ENCODE measurements at regions not wholly inside any gene's neighbourhood (a gene's known extent, or its start where the extent isn't known, plus 50 kb on each side); places are given as distances from the start of the nearest gene placed in this dataset.

DNA sequence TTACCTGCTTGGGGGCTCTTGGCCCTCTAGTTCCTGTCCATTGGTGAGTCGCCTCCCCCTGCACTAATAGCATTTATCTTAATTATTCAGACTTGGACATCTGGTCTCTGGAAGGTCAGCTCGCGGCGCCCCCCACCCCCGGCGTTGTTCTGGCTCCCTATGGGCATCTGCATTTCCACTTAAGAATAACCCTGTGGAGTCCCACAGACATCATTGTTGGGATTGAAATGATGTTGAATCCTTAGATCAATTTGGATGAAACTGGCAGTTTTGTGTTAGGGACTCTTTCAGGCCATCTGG lies 313.8 kb upstream of the HS6ST1 start:
- Histone ChIP-seq H3K9ac (ENCODE audit: low read depth, low read length) (no peak overlapping the region), H3K36me3 (ENCODE audit: insufficient read depth, low read length) (no peaks in the 10 kb centered on the region), H3K27ac (ENCODE audit: low read depth, low read length) (no peak overlapping the region), H3K4me1 (ENCODE audit: insufficient read depth, low read length) (0 out of 2 replicates have a peak, but pooled peaks cover under 1% of the 10 kb centered on the region), H3K9me3 (ENCODE audit: insufficient read depth, low read depth, low read length) (no peaks in the 10 kb centered on the region), H3K27me3 (ENCODE audit: insufficient read depth, low read length) (no peaks in the 10 kb centered on the region), H3K4me3 (ENCODE audit: low read length) (no peak overlapping the region)
- WGBS, result 90% methylated on average over 6 of the region's 6 CpGs

DNA sequence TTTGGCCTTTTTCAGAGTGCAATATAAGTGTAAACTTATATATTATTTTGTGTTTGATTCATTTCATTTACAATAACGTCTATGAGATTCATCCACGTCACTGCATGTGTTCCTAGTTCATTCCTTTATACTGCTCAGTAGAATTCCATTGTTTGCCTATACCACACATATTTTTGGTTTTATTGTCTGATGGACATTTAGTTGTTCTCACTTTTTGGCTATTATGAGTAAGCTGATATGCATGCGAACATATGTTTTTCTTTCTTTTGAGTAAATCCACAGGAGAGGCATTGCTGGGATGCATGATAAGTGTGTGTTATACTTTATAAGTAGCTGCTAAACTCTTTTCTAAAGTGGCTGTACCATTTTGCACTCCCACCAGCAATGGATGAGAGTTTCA lies 314.8 kb upstream of the HS6ST1 start:
- no peak overlapping the region for H3K4me3 ChIP-seq (ENCODE audit: low read length)
- H3K36me3 ChIP-seq (ENCODE audit: insufficient read depth, low read length), result no peaks in the 10 kb centered on the region
- H3K4me1 ChIP-seq (ENCODE audit: insufficient read depth, low read length), result peaks cover 11% of the 10 kb centered on the region

DNA sequence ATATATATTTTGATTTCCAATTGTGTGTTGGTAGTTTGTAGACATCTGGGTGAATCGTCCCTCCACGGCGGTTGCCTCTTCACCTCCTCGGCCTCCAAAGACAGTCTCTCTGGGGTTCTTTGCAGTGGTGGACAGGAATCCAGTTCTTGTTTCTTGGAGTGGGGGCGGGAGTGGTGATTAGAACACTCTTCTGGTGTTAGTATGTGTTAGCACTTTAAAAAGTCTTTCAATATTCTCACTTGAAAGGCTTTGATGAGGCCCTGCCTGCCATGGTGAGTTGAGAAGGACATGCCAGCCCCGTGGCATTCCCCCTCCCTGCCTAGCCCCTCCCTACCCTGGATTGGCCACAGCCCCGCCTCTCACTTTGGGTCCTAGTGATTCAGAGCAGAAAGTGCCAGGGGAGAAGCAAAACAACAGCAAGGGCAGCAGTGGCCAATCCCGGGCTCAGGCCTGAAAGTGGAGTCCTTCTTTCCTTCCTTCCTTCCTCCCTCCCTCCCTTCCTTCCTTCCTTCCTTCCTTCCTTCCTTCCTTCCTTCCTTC lies 316.8 kb upstream of the HS6ST1 start:
- Histone ChIP-seq H3K27ac (ENCODE audit: low read depth, low read length) (no peak overlapping the region), H3K9ac (ENCODE audit: low read depth, low read length) (no peak overlapping the region), H3K27me3 (ENCODE audit: insufficient read depth, low read length) (no peaks in the 10 kb centered on the region), H3K4me1 (ENCODE audit: insufficient read depth, low read length) (peaks cover 24% of the 10 kb centered on the region), H3K4me3 (ENCODE audit: low read length) (no peak overlapping the region), H3K9me3 (ENCODE audit: insufficient read depth, low read depth, low read length) (no peaks in the 10 kb centered on the region), H3K36me3 (ENCODE audit: insufficient read depth, low read length) (no peaks in the 10 kb centered on the region)
- 85% methylated on average over 7 of the region's 8 CpGs for WGBS

More for the DNA sequence above, 314.8 kb upstream of the HS6ST1 start:
- Histone ChIP-seq H3K9ac (ENCODE audit: low read depth, low read length) (no peak overlapping the region), H3K9me3 (ENCODE audit: insufficient read depth, low read depth, low read length) (no peaks in the 10 kb centered on the region), H3K27ac (ENCODE audit: low read depth, low read length) (no peak overlapping the region), H3K27me3 (ENCODE audit: insufficient read depth, low read length) (no peaks in the 10 kb centered on the region)
- 100% methylated on average over 3 of the region's 3 CpGs for WGBS

DNA sequence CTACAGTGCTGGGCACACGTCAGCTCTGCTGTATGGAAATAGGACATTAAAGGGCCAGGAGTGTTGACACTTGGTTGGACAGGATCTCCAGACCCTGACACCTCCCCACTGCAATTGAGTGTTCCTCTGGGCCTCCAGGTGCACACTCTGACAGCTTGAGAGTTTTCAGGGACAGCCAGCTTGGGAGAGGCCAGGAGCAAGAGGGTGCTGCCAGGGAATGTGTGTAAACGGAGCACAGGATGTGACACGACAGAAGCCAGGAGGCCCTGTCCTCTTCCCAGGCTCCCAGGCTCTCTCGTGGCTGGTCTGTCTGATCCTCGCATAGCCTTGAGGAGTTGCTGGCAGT lies 318.1 kb upstream of the HS6ST1 start:
- Histone ChIP-seq H3K4me3 (ENCODE audit: low read length) (no peak overlapping the region), H3K4me1 (ENCODE audit: insufficient read depth, low read length) (peaks cover 24% of the 10 kb centered on the region), H3K27ac (ENCODE audit: low read depth, low read length) (no peak overlapping the region), H3K9me3 (ENCODE audit: insufficient read depth, low read depth, low read length) (no peaks in the 10 kb centered on the region), H3K9ac (ENCODE audit: low read depth, low read length) (no peak overlapping the region), H3K36me3 (ENCODE audit: insufficient read depth, low read length) (no peaks in the 10 kb centered on the region), H3K27me3 (ENCODE audit: insufficient read depth, low read length) (no peaks in the 10 kb centered on the region)
- 89% methylated on average over 5 of the region's 5 CpGs for WGBS

DNA sequence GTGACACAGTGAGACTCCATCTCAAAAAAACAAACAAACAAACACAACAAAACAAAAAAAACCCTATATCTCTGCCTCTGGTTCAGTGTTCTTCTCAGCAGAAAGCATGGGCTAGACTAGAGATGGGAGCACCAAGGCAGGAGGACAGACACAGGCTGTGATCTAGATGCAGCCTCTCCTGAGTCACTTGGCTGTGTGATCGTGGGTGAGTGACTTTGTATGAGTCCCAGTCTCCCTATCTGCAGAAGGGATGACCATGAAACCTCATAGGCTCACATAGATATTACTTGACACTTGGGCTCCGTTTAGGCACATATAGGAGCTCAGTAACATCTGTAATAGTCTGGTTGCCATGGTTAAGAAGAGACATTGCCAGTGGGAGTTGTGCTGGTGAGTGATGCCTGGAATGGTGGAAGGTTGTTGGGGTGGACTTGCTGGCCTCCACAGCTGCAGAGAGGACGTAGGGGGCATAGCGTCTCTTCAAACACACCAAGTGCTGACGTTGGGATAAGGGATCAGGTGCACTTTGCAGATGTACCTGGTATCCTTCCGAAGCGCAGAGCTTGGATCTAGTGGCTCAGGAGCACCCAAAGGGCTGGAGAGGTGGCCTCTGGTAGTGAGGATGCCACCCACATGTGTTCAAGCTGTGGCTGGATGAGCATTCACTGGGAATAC lies 318.9 kb upstream of the HS6ST1 start:
- Histone ChIP-seq H3K36me3 (ENCODE audit: insufficient read depth, low read length) (no peaks in the 10 kb centered on the region), H3K4me3 (ENCODE audit: low read length) (no peak overlapping the region), H3K9me3 (ENCODE audit: insufficient read depth, low read depth, low read length) (no peaks in the 10 kb centered on the region), H3K27ac (ENCODE audit: low read depth, low read length) (peak overlapping the region; percentile 95), H3K4me1 (ENCODE audit: insufficient read depth, low read length) (peaks cover 24% of the 10 kb centered on the region), H3K27me3 (ENCODE audit: insufficient read depth, low read length) (no peaks in the 10 kb centered on the region), H3K9ac (ENCODE audit: low read depth, low read length) (peak overlapping the region; percentile 59; the same call in 1 of the 2 replicates)
- 94% methylated on average over 7 of the region's 7 CpGs for WGBS

DNA sequence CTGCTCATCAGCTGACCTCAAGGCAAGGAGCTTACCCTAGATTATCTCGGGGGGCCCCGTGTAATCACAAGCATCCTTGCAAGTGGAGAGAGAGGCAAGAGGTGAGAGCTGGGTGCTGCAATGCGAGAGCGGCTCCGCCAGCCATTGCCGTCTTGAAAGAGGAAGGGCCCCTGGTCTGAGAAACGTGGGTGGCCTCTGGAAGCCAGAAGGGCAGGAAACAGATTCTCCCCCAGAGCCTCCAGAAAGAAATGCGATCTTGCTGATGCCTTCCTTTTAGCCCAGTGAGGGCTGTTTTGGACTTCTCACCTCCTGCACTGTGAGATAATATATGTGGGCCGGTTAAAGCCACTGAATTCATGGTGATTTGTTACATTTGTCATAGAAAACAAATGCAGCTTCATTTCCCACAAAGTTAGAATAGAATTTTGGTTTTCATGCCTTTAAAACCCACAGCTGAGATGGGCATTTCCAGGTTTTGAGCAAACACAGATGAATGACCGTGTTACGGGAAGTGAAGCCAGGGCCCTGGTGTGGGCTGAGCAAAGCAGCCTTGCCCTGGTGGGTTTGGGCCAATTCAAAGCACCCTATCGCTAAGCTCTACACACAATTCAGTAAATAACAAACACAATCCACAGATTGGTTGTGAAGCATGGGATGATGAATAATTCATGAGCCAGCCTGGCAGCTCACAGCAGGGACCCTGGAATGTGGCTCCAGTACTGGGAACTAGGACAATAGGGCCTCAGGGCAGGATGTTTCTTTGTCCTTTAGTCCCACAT lies 319.9 kb upstream of the HS6ST1 start:
- WGBS, result 44% methylated on average over 12 of the region's 12 CpGs
- H3K36me3 ChIP-seq (ENCODE audit: insufficient read depth, low read length), result no peaks in the 10 kb centered on the region
- no peaks in the 10 kb centered on the region for H3K27me3 ChIP-seq (ENCODE audit: insufficient read depth, low read length)
- H3K4me3 ChIP-seq (ENCODE audit: low read length), result no peak overlapping the region
- no peaks in the 10 kb centered on the region for H3K9me3 ChIP-seq (ENCODE audit: insufficient read depth, low read depth, low read length)
- H3K4me1 ChIP-seq (ENCODE audit: insufficient read depth, low read length), result peaks cover 26% of the 10 kb centered on the region
- H3K9ac ChIP-seq (ENCODE audit: low read depth, low read length), result peak overlapping the region; percentile 71
- H3K27ac ChIP-seq (ENCODE audit: low read depth, low read length), result peak overlapping the region; percentile 95

DNA sequence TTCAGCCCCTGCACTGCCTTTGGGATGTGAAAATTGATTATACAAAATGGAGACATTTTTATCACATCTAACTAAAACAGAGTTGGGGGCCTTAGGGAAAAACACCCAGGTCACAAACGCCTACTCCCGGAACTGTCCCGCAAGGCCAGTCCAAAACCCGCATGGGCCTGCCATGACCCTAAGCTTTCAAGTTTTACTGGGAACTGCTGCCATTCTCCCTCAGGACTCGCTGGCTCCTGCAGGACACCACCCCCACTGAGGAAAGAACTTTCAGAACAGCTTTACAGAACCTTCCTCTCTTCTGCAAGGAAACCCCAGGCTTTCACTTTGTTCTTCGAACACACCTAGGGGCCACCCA lies 320.4 kb upstream of the HS6ST1 start:
- peak overlapping the region; percentile 95 for H3K27ac ChIP-seq (ENCODE audit: low read depth, low read length)
- H3K4me3 ChIP-seq (ENCODE audit: low read length), result peak overlapping the region; percentile 5; the same call in 1 of the 2 replicates
- peaks cover 31% of the 10 kb centered on the region for H3K4me1 ChIP-seq (ENCODE audit: insufficient read depth, low read length)
- no peaks in the 10 kb centered on the region for H3K36me3 ChIP-seq (ENCODE audit: insufficient read depth, low read length)
- H3K9me3 ChIP-seq (ENCODE audit: insufficient read depth, low read depth, low read length), result no peaks in the 10 kb centered on the region
- peak overlapping the region; percentile 71 for H3K9ac ChIP-seq (ENCODE audit: low read depth, low read length)
- 26% methylated on average over 6 of the region's 6 CpGs for WGBS
- no peaks in the 10 kb centered on the region for H3K27me3 ChIP-seq (ENCODE audit: insufficient read depth, low read length)

DNA sequence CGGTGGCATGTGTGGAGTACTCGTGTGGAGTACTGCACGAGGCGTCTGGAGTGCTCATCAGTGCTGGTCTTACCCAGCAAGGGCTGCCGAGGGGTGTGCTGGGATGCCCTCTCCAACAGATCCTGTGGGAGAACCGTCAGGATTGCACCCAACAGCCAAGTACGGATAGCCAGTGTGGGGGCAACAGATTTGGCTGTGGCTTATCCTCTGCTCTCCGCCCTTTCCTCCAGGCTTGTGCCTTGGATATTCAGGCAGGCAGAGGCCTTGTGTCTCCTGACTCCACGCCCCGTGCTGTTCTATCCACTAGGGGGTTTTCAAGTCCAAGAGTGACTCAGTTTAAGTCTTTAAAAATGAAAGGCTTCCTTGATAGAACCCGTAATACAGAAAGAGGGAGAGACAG lies 321.0 kb upstream of the HS6ST1 start:
- no peaks in the 10 kb centered on the region for H3K9me3 ChIP-seq (ENCODE audit: insufficient read depth, low read depth, low read length)
- no peaks in the 10 kb centered on the region for H3K27me3 ChIP-seq (ENCODE audit: insufficient read depth, low read length)
- H3K9ac ChIP-seq (ENCODE audit: low read depth, low read length), result peak overlapping the region; percentile 71; the same call in 1 of the 2 replicates
- H3K36me3 ChIP-seq (ENCODE audit: insufficient read depth, low read length), result no peaks in the 10 kb centered on the region
- WGBS, result 86% methylated on average over 11 of the region's 11 CpGs
- peaks cover 36% of the 10 kb centered on the region for H3K4me1 ChIP-seq (ENCODE audit: insufficient read depth, low read length)
- H3K4me3 ChIP-seq (ENCODE audit: low read length), result no peak overlapping the region
- peak overlapping the region; percentile 95 for H3K27ac ChIP-seq (ENCODE audit: low read depth, low read length)

DNA sequence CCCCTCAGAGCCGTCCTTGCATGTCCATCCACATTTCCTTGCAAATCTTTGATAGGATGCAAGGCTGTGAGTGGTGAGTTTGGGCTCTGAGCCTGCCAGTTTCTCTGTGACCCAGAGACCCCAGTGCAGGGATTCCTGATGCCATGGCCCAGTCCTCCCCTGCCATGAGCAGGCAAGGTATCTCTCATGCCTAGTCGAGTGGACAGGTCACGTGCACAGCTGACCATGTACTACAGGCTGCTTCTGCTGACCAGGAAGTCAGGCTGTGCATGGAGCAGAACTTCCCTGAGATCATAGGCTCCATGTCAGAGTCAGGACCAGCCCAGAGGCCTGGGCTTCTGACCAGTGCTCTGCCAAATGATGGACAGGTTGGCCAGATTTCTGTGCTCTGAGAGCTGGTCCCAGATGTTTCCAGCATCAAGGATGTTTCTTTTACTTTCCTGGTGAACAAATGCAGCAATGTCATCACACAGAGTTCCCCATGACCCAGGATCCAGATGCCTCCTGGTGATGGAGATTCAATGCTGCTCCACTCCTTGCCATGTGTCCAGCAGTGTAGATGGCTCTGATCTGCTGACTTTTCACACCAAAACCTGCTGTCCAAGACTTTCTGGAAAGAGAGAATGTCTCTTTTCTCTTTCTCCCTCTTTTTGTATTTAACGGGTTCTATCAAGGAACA lies 321.6 kb upstream of the HS6ST1 start:
- Histone ChIP-seq H3K4me1 (ENCODE audit: insufficient read depth, low read length) (peaks cover 41% of the 10 kb centered on the region), H3K36me3 (ENCODE audit: insufficient read depth, low read length) (no peaks in the 10 kb centered on the region)

DNA sequence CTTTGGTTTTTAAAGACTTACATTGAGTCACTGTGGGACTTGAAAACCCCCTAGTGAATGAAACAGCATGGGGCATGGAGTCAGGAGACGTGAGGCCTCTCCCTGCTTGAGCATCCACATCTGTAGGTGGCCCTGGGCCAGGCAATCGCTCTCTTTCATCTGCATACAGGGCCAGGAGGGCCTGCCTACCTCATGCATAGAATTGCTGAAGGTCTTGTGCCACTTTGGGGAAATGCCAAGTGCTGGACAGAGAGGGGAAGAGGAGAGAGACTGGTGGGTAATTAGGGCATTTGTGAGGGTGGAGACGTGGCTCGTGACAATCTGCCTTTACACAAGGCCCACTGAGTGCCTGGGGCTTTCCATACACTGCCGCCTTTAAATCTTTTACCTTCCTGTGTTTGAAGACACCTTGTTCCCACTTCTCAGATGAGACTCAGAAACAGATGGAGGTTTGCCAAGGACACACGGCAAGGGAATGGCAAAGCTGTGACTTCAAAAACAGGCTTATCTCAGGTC lies 322.2 kb upstream of the HS6ST1 start:
- no peaks in the 10 kb centered on the region for H3K9me3 ChIP-seq (ENCODE audit: insufficient read depth, low read depth, low read length)
- no peaks in the 10 kb centered on the region for H3K27me3 ChIP-seq (ENCODE audit: insufficient read depth, low read length)
- no peak overlapping the region for H3K9ac ChIP-seq (ENCODE audit: low read depth, low read length)
- no peak overlapping the region for H3K4me3 ChIP-seq (ENCODE audit: low read length)
- H3K4me1 ChIP-seq (ENCODE audit: insufficient read depth, low read length), result peaks cover 47% of the 10 kb centered on the region
- H3K36me3 ChIP-seq (ENCODE audit: insufficient read depth, low read length), result no peaks in the 10 kb centered on the region
- H3K27ac ChIP-seq (ENCODE audit: low read depth, low read length), result no peak overlapping the region
- 89% methylated on average over 6 of the region's 6 CpGs for WGBS

More for the DNA sequence above, 321.6 kb upstream of the HS6ST1 start:
- Histone ChIP-seq H3K27ac (ENCODE audit: low read depth, low read length) (peak overlapping the region; percentile 95; the same call in 1 of the 2 replicates), H3K27me3 (ENCODE audit: insufficient read depth, low read length) (no peaks in the 10 kb centered on the region), H3K4me3 (ENCODE audit: low read length) (no peak overlapping the region), H3K9ac (ENCODE audit: low read depth, low read length) (no peak overlapping the region), H3K9me3 (ENCODE audit: insufficient read depth, low read depth, low read length) (no peaks in the 10 kb centered on the region)
- 91% methylated on average over 4 of the region's 4 CpGs for WGBS
